GM21737 (cell line): ENCODE measurements at regions not wholly inside any gene's neighbourhood (a gene's known extent, or its start where the extent isn't known, plus 50 kb on each side); places are given as distances from the start of the nearest gene placed in this dataset.

Experiments
- ATAC-seq: cut with Tn5 transposase; IDR thresholded peaks from one replicate; pipeline ENCODE4 v1.9.1; 2021; ENCODE audit warnings: mild to moderate bottlenecking, moderate library complexity; ENCODE audit not compliant: unreplicated experiment

DNA sequence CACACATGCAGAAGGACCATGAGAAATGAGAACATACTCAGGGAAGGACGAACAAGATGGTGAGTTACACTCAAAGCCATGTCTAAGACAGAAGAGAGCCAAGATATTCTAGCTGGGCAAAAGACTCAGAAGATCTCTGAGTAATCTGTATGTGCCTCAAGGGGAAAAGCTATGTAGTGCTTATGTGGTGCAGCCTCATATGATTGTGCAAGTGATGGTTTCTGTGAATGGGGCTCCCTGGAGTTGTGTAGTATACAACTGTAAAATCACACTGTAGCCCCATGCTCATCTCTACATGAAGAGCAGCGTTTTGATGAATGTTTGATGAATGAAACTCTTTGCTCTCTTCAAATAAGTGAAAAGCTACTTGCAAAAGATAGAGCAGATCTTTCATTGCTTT, 57.5 kb downstream of the OSR1 start:
- no peak for ATAC-seq

DNA sequence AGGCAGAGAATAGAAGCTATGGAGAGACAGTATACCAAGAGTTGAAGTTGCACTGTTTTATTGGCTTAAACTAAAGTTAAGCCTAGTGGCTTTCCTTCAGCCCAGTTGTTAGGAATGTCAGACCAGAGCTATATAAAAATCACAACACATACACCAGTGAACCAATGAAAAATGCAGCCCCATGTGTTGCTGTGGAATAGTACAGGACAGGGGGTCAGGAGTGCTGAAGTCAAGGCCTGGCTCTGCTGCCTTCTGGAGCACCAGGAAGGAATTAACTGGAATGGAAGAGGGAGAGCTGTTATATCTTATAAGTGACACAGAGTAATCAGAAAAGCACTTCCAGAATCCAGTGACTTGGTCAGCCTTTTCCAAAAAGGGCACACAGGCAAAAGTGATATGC, 58.9 kb downstream of the OSR1 start:
- ATAC-seq, result no peak

DNA sequence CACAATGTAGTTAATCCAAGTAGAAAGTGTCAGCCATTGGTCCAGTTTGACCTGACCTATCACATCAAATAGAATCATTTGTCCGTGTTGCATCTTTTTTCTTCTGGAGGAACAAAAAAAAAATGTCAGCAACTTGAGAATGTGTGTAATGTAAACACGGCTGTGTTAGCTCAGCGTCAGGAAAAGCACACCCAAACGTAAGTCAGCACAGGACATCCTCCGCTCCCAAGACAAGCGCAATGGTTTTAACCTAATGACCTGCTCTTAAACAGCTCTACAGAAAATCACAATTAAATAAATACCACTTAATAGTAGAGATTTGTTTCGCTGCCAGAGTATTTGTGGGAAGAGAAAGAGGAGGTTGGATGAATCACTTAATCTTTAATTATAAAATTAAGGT, 59.4 kb downstream of the OSR1 start:
- no peak for ATAC-seq

DNA sequence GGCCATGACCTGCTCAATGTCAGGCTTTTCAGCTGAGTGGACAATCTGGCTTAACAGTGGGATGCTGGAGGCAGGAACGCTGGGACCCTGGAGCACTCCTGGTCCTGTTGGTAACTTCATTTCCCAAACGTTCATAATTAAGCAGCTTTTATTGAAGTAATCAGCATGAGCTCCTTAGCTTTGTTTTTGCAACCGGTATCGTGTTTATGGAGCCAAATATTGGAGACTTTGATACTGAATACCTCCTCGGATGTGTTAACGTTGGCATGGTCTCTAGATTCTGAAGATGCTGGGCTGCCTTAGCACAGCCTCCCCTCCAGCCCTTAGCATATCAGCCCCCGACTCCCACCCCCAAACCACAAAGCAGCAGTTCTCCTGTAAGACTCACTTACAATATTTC, 60.7 kb downstream of the OSR1 start:
- ATAC-seq, result no peak

DNA sequence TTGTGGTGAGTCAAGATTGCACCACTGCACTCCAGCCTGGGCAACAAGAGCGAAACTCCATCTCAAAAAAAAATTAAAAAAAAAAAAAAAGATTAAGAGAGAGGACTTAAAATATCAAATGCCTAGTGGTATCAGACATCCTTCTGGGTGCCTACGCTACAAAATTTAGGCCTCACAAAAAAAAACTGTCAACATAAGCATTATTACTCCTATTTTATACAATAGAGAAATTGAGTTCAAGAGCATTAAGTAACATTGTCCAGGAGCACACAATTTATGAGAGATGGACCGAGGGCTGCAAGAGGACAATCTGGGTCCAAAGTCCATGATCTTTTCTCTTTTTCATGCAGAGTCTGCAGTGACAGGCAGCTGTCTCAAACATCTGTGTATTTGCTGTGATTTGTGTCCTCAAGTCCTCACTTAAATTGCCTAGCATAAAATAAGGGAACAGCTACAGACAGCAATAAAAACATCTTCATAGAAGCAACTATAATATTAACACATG, 62.4 kb downstream of the OSR1 start:
- no peak for ATAC-seq

DNA sequence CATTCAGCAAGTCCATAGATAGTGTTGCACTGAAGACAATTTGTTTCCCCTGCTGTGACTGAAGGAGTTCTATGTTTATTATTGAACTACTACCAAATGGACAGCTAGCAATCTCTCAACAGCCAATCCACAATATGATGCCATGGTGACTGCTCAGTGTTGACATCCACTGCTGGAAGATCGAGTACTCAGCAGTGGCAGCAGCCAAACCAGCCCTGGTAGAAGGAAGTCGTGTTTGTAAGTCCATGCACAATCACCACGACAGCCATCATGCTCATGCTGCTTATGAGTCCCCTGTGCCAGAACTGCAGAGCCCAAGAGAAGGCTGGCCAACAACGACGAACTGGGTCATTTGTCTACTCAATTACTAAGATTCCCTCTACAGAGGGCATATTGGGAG, 66.4 kb downstream of the OSR1 start:
- ATAC-seq, result no peak

DNA sequence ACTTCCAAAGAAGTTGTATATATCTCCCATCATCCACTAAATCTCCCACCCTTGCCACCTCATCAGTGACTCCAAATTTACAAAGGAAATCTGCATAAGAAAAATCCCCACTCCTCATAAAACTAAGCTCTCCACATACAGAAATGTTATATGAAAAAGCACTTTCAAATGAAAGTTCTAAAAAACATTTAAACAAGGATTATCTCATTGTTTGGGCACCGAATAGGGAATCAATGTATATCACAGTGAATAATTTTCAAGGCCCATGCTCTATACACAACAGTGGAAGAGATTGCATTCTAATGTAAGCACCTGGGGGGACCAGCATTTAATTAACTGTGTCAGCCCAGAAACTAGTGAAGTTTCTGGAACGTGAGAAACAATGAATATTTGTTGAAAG, 70.1 kb downstream of the OSR1 start:
- ATAC-seq, result no peak

DNA sequence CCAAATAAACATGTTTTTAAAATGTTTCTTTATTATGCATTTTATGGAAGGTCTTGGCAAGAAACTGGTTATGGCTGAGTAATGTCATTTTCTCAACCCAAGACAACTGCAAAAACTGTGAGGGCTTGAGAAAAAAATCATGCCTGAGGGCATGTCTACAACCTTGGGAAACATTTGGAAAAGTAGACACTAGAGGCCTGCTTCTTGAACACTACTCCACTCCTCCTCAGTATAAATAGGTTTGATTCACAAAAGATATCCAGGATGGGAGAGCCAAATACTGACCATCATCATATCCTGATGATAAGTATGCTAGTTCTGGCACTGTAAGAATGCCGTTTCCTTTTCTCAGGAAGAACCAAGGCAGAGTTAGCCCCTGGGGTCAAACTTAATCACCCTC, 71.1 kb downstream of the OSR1 start:
- no peak for ATAC-seq

DNA sequence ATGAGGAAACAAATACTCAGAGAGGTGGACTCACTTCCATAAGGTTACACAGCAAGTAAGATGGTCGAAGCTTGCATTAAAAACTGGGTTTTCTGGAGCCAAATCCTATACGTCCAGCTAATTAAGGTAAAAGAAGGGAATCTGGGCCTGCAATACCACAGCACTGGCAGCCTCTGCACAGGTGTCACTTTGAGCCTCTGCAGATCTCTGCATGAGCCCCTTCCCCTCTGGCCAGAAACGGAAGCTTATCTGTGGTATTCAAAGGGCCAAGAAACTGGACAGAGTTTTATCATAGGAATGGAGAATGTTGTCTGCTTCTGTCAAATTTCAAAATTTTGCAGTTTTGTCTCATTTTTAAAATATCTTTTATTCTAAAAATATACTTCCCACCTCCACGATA, 76.1 kb downstream of the OSR1 start:
- no peak for ATAC-seq

DNA sequence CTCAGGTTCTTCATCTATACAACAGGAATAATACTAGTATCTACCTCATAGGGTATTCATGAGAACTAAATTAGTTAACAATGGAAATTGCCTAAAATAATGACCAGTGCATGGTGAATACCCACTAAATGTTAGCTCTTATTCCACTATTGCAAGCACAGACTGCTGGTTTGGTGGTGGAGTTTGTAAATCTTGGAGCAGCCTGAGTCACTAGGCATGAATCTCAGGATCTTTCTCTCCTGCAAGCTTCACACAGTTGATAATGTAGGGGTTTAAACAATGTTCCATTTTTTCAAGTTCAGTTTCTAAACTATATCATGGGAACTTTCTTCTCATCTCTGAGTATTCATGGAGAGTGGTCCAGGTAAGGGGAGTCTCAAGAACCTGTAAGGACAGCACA, 84.0 kb downstream of the OSR1 start:
- ATAC-seq, result no peak

DNA sequence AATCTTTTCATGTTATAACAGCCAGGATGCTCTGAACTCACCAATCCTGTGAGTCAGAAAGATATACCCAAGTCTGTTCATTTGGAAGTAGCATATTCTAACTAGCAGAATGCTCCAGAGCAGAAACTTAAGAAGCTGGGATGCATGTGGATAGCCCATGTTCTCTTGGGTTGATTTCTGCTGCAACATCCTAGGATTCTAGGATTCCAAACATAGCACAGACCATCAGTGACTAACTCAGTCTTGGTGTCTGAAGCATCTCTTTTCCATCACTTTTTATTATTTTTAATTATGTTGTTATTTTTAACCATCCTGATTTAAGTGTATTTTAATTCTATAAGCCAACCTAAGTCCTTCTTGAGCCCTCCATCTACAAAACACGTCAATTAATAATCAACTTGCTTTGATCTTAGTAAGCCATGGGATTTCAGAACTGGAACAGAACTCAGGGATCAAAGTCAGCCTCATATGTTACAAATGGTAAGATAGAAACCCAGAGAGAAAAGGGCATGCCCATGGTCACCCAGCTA, 85.4 kb downstream of the OSR1 start:
- ATAC-seq, result no peak

DNA sequence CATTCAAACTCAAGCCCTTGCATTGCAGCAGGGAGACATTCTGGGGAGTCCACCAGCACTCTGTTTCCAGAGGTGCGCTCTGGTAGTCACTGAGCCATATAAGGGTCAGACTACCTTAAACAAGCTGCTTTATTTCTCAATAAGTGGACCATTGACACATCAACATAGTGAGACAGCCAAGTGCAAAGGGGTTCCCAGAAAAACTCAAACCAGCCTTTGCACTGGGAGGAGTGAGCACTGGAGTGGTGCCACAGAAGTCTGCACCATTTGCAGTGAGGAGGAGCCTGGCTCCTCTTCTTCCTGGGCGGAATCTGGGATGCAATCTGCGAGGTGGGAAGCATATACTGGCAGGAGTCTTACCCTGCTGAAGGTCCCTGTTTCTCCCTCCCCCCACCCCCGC, 86.4 kb downstream of the OSR1 start:
- no peak for ATAC-seq

DNA sequence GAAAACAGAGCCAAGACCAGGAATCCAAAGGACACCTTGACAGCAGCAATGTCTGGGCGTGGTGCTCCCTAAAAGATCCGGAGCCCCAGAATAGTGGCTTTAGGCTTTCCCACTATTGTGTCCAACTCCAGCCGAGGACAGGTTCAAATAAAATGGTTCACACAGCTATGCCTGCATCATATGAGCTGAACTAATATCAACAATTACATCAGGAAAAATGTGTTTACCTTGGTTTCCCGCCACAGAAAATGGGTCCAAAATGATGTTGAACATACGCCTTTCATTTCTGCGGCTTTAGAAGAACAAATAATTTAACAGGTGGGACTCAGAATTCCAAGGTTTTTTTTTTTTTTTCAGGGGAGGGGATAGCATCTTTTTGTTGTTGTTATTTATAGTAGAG, 93.6 kb downstream of the OSR1 start:
- ATAC-seq, result no peak

DNA sequence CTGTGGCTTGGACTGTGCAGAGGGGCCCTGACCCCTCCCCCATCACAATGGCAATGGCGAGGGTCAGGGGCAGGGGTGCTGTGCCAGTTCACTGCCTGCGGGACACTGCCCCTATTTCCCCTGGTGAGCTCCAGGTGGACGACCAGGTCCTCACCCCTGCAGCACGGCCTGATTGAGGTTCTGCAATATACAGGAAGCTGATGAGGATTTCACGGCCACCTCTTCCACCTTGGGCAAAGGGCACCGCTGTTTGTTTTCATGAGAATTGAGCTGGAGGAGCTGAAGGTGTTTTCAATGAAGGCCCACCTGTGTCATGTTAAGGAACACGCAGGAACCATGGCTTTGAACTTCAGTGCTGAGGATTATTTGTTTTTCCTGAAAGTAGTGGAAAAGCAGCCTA, 96.3 kb downstream of the OSR1 start:
- no peak for ATAC-seq

DNA sequence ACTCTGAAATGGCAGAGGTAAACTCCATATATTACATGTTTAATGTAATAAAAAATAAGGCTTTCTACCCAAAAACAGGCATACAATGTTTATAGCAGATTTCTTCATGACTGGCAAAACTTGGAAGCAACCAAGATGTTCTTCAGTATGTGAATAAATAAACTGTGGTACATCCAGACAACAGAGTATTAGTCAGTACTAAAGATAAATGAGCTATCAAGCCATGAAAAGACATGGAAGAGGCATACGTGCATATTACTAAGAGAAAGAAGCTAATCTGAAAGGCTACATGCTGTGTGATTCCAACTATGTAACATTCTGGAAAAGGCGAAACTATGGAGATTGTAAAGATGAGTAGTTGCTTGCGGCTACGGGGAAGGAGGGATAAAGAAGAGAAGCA, 97.4 kb downstream of the OSR1 start:
- no peak for ATAC-seq

DNA sequence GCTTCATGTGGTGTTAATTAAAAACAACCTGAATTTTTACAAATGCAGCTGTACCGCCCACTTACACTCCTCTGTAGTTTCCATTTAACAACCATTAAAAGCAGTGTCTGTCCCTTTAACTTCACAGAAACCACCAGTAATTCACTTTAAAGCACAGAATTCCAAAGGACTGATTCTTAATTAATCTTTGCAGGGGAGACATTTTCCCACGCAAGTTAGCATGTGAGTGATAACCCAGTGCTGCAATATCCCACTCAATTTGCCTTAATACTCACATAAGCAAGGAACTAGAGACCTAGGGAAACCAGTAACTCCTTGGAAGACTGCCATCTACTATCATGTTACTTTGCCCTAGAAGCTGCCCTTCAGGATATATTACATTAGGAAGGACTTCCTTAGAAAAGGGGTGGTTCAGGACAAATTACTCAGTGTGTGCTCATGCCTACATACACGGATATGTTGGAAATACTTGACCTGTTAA, 102.3 kb downstream of the OSR1 start:
- no peak for ATAC-seq

DNA sequence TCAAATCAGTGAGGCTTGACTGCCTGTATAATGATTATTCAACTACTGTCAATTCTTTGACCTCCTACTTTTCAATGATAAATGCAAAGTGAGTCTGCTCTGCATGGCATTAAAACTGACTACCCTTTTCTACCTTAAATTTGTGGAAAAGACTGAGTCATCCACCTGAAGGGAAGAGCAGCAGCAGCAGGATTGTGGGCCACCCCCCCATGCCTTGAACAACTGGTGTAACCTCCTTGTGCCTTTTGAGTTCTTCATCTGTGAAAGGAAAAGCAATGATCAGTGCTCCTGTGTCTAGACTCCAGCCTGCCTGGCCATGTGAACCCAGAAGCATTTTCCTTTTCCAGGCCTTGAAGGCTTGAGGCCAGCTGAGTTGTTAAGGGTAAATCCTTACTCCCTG, 102.9 kb downstream of the OSR1 start:
- no peak for ATAC-seq

DNA sequence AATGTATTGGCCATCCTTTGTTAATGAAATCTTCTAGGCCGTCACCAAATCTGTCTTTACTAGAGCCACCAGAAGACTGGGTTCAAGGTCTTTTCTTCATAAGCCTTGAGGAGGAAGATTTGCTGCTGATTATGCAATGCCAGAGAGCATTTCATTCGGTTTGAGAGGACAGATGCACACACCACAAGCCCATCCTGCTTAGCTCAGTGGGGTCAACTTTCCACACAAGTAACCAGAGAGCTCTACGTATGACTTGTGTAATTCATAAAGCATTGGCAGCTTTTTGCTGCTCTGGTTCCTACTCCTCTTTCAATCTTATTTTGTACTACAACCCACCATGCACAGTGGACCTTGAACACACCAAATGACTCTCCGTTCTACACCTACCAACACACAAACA, 106.9 kb downstream of the OSR1 start:
- ATAC-seq, result no peak

DNA sequence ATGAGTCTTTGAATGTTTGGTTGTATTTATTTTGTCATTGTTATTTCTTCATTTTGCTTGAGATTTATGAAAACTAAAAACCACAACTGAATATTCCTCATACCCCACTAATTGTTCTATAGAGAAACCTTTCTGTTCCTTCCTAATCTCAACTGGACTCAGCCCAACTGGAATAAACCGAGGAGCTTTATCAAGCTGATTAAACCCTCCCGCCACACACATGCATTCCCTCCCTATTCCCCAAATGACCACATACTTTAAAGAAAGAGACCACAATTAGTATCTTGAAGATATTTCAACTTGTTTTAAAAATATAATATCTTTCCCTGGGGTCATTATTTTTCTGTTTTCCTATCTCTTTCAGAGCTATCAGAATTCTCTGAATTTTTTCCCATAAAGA, 107.5 kb downstream of the OSR1 start:
- no peak for ATAC-seq

DNA sequence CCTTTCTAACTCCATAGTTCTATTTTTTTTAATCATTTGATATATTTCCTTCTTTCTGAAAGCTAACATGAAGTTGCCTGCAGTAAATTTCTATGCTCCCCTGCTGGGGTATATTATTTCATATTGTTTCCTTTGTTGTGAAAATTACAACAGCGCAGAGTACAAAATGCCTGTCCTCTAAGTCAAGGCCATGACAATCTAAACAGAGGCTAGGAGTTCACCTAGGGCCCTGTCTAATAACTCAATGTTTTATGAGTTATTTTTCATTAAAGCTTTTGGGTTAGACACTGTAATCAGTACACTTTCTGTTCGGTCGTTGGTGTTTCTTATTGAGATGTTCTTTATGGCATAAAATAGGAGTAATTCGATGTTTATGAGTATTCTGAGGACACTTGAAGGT, 111.2 kb downstream of the OSR1 start:
- no peak for ATAC-seq

DNA sequence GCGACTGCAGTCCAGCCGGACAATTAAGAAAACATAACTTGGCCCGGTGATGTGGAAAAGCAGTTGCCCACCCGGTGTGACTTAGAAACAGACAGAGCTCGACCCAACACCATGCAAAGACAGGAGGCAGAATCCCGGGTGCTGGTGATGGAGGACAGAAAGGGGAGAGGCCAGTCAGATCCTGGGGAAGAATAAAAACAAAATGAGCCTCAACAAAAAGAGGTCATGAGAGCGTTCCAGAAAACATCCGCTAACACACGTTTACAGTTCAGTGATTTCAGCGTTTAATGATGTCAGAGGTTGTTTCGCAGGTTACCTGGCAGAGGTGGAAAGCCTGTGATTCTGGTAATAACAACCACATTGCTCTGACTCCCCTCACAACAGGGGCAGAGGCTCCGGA, 111.9 kb downstream of the OSR1 start:
- ATAC-seq, result no peak

DNA sequence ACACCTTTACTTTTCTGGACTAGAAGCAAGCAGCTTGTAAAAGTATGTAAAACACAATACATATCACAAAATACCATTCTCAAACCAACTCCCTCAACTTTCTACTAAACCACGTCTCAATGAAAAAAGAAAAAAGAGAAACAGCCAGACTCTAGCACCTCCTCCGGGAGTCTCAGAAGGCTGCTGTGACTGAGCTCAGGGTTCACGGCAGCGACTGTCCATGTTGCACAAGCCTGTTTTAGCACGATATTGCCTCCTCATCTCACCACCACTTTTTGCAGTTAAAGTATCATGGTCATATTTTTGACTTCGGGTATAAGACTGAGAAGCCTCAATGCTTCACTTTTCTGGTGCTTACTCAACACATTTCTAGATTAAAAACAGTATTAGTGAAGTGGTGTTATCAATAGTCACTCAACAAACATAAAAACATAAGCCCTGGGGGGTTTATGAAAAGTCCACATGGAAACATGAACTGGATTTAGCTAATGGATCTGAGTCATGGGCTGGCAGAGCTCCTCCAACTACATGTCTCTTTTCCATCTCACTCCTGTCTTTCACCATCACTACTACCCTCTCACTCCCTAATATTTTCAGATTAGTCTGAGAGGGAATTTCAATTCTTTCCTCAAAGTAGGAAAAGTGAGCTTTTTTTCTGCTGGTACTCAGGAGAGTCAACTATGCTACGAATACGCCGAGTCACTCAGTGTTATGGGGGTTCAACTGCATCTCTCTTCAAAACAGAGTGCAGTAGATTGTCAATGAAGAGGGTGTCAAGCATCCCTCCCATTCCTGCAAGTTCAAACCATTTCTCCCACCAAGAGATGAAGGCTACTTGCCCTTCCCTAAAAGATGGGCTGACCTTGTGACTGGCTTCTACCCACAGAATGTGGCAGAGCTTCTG, 113.7 kb downstream of the OSR1 start:
- no peak for ATAC-seq
